ENCODE measurements at regions not wholly inside any gene's neighbourhood (a gene's known extent, or its start where the extent isn't known, plus 50 kb on each side); places are given as distances from the start of the nearest gene placed in this dataset.

DNA sequence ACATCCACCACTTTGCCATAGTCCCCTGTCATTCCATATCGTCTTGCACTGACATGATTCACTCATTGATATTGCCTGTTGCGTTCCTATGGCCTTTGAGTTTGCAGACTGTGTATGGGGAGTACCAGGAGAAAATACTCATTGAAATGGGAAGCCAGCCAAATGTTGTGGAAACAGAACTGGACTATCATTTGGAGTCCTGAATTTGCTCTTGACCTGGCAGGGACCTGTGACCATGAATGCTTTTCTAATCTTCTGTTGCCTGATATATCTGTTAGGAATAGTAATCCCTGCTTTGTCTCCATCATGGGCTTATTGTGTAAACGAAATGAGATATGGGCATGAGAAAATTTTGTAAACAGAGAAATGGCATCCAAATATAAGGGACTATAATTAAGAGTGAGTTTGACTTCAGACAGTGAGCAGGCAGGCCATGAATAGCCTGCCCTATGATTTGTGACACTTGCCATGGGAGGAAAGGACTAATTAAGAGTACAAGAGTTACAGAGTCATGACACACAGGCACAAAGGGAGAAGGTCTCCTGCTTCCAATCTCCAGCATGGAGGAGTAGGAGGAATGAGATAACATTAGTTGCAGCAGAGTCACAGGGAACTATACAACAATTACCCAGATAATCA, 572.9 kb upstream of the SGCD start:
- BruUV-seq (replicated peaks): no TSS peak
- no CpG with 5 or more reads among the region's 3 CpGs for WGBS, 2 experiments (ENCODE audit: extremely low coverage in 2 of 2, insufficient read length in 1 of 2)

More for the DNA sequence above, 572.9 kb upstream of the SGCD start:
- Histone ChIP-seq H3K4ac (ENCODE audit: low read depth, low read length) (no peak overlapping the region), H3K9ac (ENCODE audit: low read depth, low read length) (no peak overlapping the region), H2BK120ac (ENCODE audit: low read depth, low read length) (no peak overlapping the region), H4K5ac (ENCODE audit: low read depth, low read length) (no peak overlapping the region), H3K27me3 (ENCODE audit: control insufficient read depth, insufficient read depth, low read length) (no peaks in the 10 kb centered on the region), H2AFZ (replicated peaks; ENCODE audit: low read length, poor library complexity) (no peak overlapping the region), H3K27ac (ENCODE audit: insufficient read depth, low read length) (no peak overlapping the region), H4K8ac (ENCODE audit: low read depth in 2 of 2, low read length in 2 of 2) (no peak overlapping the region), H3K36me3 (ENCODE audit: control insufficient read depth, insufficient read depth, low read length) (no peaks in the 10 kb centered on the region), H4K91ac (ENCODE audit: insufficient read depth, low read depth, low read length) (no peak overlapping the region), H3K9me1 (ENCODE audit: insufficient read depth, low read length) (no peaks in the 10 kb centered on the region), H3K79me1 (ENCODE audit: low read depth in 1 of 2, low read length in 2 of 2) (no peaks in the 10 kb centered on the region), H3K18ac (ENCODE audit: low read depth, low read length) (no peak overlapping the region), H3K56ac (ENCODE audit: extremely low read depth, insufficient read depth, low read length) (no peak overlapping the region), H3K4me1 (ENCODE audit: control insufficient read depth, insufficient read depth, low read length) (no peaks in the 10 kb centered on the region), H3K14ac (replicated peaks; ENCODE audit: low read depth, low read length) (no peak overlapping the region), H3K9me3 (ENCODE audit: control insufficient read depth, insufficient read depth, low read length) (peaks cover 3% of the 10 kb centered on the region; the same call in 1 of the 2 replicates), H3K4me3 (ENCODE audit: insufficient read depth, low read depth, low read length) (no peak overlapping the region), H2AK9ac (replicated peaks; ENCODE audit: low read depth, low read length, poor library complexity) (no peak overlapping the region), H2BK5ac (ENCODE audit: low read depth, low read length, poor library complexity, severe bottlenecking) (no peak overlapping the region), H2AK5ac (ENCODE audit: low read depth, low read length) (no peak overlapping the region), H2BK20ac (ENCODE audit: low read depth, low read length) (no peak overlapping the region), H3K4me2 (ENCODE audit: low read depth, low read length) (no peak overlapping the region), H3K23ac (ENCODE audit: low read depth, low read length) (no peak overlapping the region), H2BK15ac (ENCODE audit: low read depth, low read length) (no peak overlapping the region), H4K20me1 (ENCODE audit: insufficient read depth, low read length) (no peaks in the 10 kb centered on the region)
- intact Hi-C loops (cut with micrococcal nuclease) (no loop called here), in situ Hi-C loops (cut with MboI; ENCODE audit: low sequenced_read_pairs) (no loop called here), dilution Hi-C loops (cut with HindIII; ENCODE audit: low sequenced_read_pairs, unreplicated experiment) (no loop called here)
- TF ChIP-seq RAD21 (IDR thresholded peaks at IDR 0.05; ENCODE audit: low read length) (no peak), SMC3 (IDR thresholded peaks at IDR 0.05; ENCODE audit: low read depth, low read length) (no peak), CEBPB (IDR thresholded peaks at IDR 0.05; ENCODE audit: low read depth, low read length) (no peak), MXI1 (IDR thresholded peaks at IDR 0.05; ENCODE audit: borderline replicate concordance, low read depth, low read length) (no peak), POLR2A (IDR thresholded peaks at IDR 0.05; ENCODE audit: low read depth, low read length) (no peak), NFE2L2 (IDR thresholded peaks at IDR 0.05; ENCODE audit: low read depth, low read length) (no peak), RFX5 (IDR thresholded peaks at IDR 0.05; ENCODE audit: low read depth, low read length) (no peak)
- TF ChIP-seq, protein P1, sequence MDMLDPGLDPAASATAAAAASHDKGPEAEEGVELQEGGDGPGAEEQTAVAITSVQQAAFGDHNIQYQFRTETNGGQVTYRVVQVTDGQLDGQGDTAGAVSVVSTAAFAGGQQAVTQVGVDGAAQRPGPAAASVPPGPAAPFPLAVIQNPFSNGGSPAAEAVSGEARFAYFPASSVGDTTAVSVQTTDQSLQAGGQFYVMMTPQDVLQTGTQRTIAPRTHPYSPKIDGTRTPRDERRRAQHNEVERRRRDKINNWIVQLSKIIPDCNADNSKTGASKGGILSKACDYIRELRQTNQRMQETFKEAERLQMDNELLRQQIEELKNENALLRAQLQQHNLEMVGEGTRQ (IDR thresholded peaks at IDR 0.05; ENCODE audit: low read depth, low read length): no peak
- CTCF ChIA-PET: no interaction called here
- ATAC-seq (ENCODE audit: low read depth) (no peak), DNase-seq (no peak)
- POLR2A ChIA-PET (ENCODE audit: unreplicated experiment): no interaction called here
